HEK293T (cell line): ENCODE measurements at regions not wholly inside any gene's neighbourhood (a gene's known extent, or its start where the extent isn't known, plus 50 kb on each side); places are given as distances from the start of the nearest gene placed in this dataset.
"Not testable (repeated sequence)": the region's sequence is repeated elsewhere in the genome, so short reads cannot be mapped to it uniquely, and the experiment has no call there.

Experiments
- CTCF ChIA-PET: fragments of 350-600 bp; formaldehyde crosslinking; extraction: SDS; loops from one replicate; lab custom pipeline; 2021; ENCODE audit warnings: antibody characterized with exemption, inconsistent platforms; lab: Yijun Ruan, JAX
- POLR2A ChIA-PET: fragments of 350-600 bp; formaldehyde crosslinking; extraction: SDS; loops from one replicate; lab custom pipeline; 2020; ENCODE audit warnings: antibody characterized with exemption, inconsistent platforms; lab: Yijun Ruan, JAX
- DNase-seq: peaks from one replicate; pipeline ENCODE4 v3.0.0; 2012; ENCODE audit warnings: mixed read lengths; ENCODE audit errors: extremely low spot score
- ARNT ChIP-seq: fragments of 450-650 bp; IDR thresholded peaks from 2 replicates; pipeline ENCODE4 v1.6.1; 2017; ENCODE audit warnings: mild to moderate bottlenecking
- BHLHE40 ChIP-seq: fragments of 450-650 bp; IDR thresholded peaks from 2 replicates; pipeline ENCODE4 v1.6.1; 2016; ENCODE audit warnings: mild to moderate bottlenecking, moderate library complexity, borderline replicate concordance
- CTBP1 ChIP-seq: fragments of 450-650 bp; IDR thresholded peaks from 2 replicates; pipeline ENCODE4 v1.6.1; 2016; ENCODE audit warnings: borderline replicate concordance
- ELF4 ChIP-seq: fragments of 450-650 bp; IDR thresholded peaks from 2 replicates; pipeline ENCODE4 v1.6.1; 2017; ENCODE audit warnings: antibody characterized with exemption
- FOXA1 ChIP-seq: fragments of 450-650 bp; IDR thresholded peaks from 2 replicates; pipeline ENCODE4 v1.6.1; 2016; ENCODE audit warnings: mild to moderate bottlenecking
- FOXK2 ChIP-seq: fragments of 450-650 bp; IDR thresholded peaks from 2 replicates; pipeline ENCODE4 v1.6.1; 2016; ENCODE audit warnings: mild to moderate bottlenecking
- FOXM1 ChIP-seq: fragments of 450-650 bp; IDR thresholded peaks from 2 replicates; pipeline ENCODE4 v1.6.1; 2017; ENCODE audit warnings: mild to moderate bottlenecking, borderline replicate concordance
- HDGF ChIP-seq: fragments of 450-650 bp; IDR thresholded peaks from 2 replicates; pipeline ENCODE4 v1.6.1; 2017; ENCODE audit warnings: antibody characterized with exemption, borderline replicate concordance
- L3MBTL2 ChIP-seq: fragments of 450-650 bp; conservative IDR thresholded peaks from 2 replicates; pipeline ENCODE4 v1.6.1; 2016; ENCODE audit warnings: mild to moderate bottlenecking
- LEF1 ChIP-seq: fragments of 450-650 bp; IDR thresholded peaks from 2 replicates; pipeline ENCODE4 v1.6.1; 2017; ENCODE audit warnings: mild to moderate bottlenecking, borderline replicate concordance
- NFRKB ChIP-seq: fragments of 450-650 bp; IDR thresholded peaks from 2 replicates; pipeline ENCODE4 v1.6.1; 2016; ENCODE audit warnings: mild to moderate bottlenecking, moderate library complexity
- PKNOX1 ChIP-seq: fragments of 450-650 bp; IDR thresholded peaks from 2 replicates; pipeline ENCODE4 v1.6.1; 2016
- SP1 ChIP-seq: fragments of 450-650 bp; IDR thresholded peaks from 2 replicates; pipeline ENCODE4 v1.6.1; 2017
- SUZ12 ChIP-seq: fragments of 450-650 bp; IDR thresholded peaks from 2 replicates; pipeline ENCODE4 v1.6.1; 2016; ENCODE audit warnings: mild to moderate bottlenecking
- TARDBP ChIP-seq: fragments of 450-650 bp; IDR thresholded peaks from 2 replicates; pipeline ENCODE4 v1.6.1; 2016
- ZNF384 ChIP-seq: fragments of 450-650 bp; IDR thresholded peaks from 2 replicates; pipeline ENCODE4 v1.6.1; 2016

- ChIA-PET CTCF (no interaction called here), POLR2A (no interaction called here)
- TF ChIP-seq CTBP1, result no peak
- no peak for TF ChIP-seq NFRKB
- TF ChIP-seq SP1, result no peak
- no peak for TF ChIP-seq LEF1
- TF ChIP-seq ELF4, result no peak
- no peak for TF ChIP-seq FOXM1
- TF ChIP-seq FOXK2, result no peak
- no peak for TF ChIP-seq SUZ12
- TF ChIP-seq PKNOX1, result no peak
- no peak for DNase-seq
Observed at GRCh38 chr9:90201766-90202165, 440.9 kb downstream of the DIRAS2 start.

GRCh38 chr9:90204128-90204831 lies 438.3 kb downstream of the DIRAS2 start:
- TF ChIP-seq PKNOX1 (no peak), CTBP1 (no peak), FOXK2 (no peak), BHLHE40 (no peak), ARNT (no peak), SP1 (no peak), SUZ12 (no peak), HDGF (no peak)
- CTCF ChIA-PET, result no interaction called here
- POLR2A ChIA-PET, result no interaction called here
- DNase-seq, result no peak

GRCh38 chr9:90213045-90213444 lies 429.6 kb downstream of the DIRAS2 start:
- CTCF ChIA-PET, result interaction anchor here (0.6 kb wide), 1 partner anchor 503 kb away, joined by 4 read pairs; no protein-coding TSS in a partner anchor
- DNase-seq, POLR2A ChIA-PET: not testable (repeated sequence)

GRCh38 chr9:90219548-90220118 lies 423.0 kb downstream of the DIRAS2 start:
- peak; percentile 35 for DNase-seq
- ChIA-PET CTCF (no interaction called here), POLR2A (no interaction called here)
- TF ChIP-seq FOXA1 (no peak), PKNOX1 (no peak), NFRKB (no peak)

GRCh38 chr9:90221899-90222298 lies 420.7 kb downstream of the DIRAS2 start:
- POLR2A ChIA-PET, DNase-seq, CTCF ChIA-PET: not testable (repeated sequence)

GRCh38 chr9:90226839-90227338 lies 415.7 kb downstream of the DIRAS2 start:
- POLR2A ChIA-PET, DNase-seq, CTCF ChIA-PET: not testable (repeated sequence)

- CTCF ChIA-PET, DNase-seq, POLR2A ChIA-PET: not testable (repeated sequence)
Observed at GRCh38 chr9:90233081-90233480, 409.5 kb downstream of the DIRAS2 start.

GRCh38 chr9:90240541-90240940 lies 402.1 kb downstream of the DIRAS2 start:
- CTCF ChIA-PET, result no interaction called here
- DNase-seq, result no peak
- TF ChIP-seq PKNOX1 (no peak), LEF1 (no peak), ZNF384 (no peak), NFRKB (no peak), L3MBTL2 (no peak), TARDBP (no peak), FOXA1 (no peak), SP1 (no peak), ARNT (no peak), SUZ12 (no peak), HDGF (no peak), CTBP1 (no peak), ELF4 (no peak), FOXK2 (no peak), BHLHE40 (no peak), FOXM1 (no peak)
- POLR2A ChIA-PET, result no interaction called here
